Testis (tissue), 2 donors: ENCODE measurements at regions not wholly inside any gene's neighbourhood (a gene's known extent, or its start where the extent isn't known, plus 50 kb on each side); places are given as distances from the start of the nearest gene placed in this dataset.

ENCODE experiments used
- POLR2A ChIP-seq: fragments of 450-650 bp; IDR thresholded peaks from one replicate; pipeline ENCODE4 v1.6.1; 2017; ENCODE audit warnings: antibody characterized with exemption, mild to moderate bottlenecking, moderate library complexity
- TF ChIP-seq, protein P1 (sequence below), 3 experiments: fragments of 450-650 bp in 2 of 3; fragments of 200-600 bp in 1 of 3; sonication (generic) in 1 of 3; IDR thresholded peaks; one replicate each; pipeline ENCODE4 v1.5.1; 2016 to 2019; ENCODE audit warnings: antibody characterized with exemption in 3 of 3, mild to moderate bottlenecking in 2 of 3, moderate library complexity in 1 of 3

DNA sequence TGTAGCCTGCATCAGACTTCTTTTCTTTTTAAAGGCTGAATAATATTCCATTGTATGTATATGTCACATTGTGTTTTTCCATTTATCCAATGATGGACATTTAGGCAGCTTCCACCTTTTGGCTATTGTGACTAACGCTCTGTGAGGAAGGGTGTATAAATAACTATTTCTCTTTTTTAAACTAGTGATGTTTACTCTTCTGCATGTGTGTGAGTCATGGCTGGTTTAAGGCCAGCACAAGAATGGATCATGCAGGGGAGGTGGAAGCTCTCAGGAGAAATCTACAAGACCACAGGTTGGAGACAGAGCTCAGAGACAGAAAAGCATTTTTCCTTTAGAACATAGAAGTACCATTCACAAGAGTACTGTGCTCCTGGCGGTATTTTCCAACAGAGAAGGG, 307.2 kb downstream of the SOX4 start:
- TF ChIP-seq, protein P1, sequence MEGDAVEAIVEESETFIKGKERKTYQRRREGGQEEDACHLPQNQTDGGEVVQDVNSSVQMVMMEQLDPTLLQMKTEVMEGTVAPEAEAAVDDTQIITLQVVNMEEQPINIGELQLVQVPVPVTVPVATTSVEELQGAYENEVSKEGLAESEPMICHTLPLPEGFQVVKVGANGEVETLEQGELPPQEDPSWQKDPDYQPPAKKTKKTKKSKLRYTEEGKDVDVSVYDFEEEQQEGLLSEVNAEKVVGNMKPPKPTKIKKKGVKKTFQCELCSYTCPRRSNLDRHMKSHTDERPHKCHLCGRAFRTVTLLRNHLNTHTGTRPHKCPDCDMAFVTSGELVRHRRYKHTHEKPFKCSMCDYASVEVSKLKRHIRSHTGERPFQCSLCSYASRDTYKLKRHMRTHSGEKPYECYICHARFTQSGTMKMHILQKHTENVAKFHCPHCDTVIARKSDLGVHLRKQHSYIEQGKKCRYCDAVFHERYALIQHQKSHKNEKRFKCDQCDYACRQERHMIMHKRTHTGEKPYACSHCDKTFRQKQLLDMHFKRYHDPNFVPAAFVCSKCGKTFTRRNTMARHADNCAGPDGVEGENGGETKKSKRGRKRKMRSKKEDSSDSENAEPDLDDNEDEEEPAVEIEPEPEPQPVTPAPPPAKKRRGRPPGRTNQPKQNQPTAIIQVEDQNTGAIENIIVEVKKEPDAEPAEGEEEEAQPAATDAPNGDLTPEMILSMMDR (IDR thresholded peaks at IDR 0.05) = no peak
- no peak for TF ChIP-seq POLR2A
